GM12878 (cell line): ENCODE measurements at regions not wholly inside any gene's neighbourhood (a gene's known extent, or its start where the extent isn't known, plus 50 kb on each side); places are given as distances from the start of the nearest gene placed in this dataset.

ENCODE experiments used
- ATAC-seq: fragments of 200-7000 bp; cut with Tn5 transposase; 3 replicates; pipeline ENCODE4 v1.9.1; 2020; ENCODE audit warnings: mild to moderate bottlenecking, moderate library complexity
- BruUV-seq: library from RNA; stranded (reverse); fragments of 400-500 nt; replicated peaks from 2 replicates; lab custom pipeline; 2021; lab: Mats Ljungman, UMichigan
- CTCF ChIA-PET: fragments of 300-600 bp; sonication (Branson Sonifier 250); formaldehyde crosslinking; extraction: SDS; loops from one replicate; lab custom pipeline; 2021; ENCODE audit warnings: inconsistent platforms; lab: Yijun Ruan, JAX
- POLR2A ChIA-PET: fragments of 350-600 bp; formaldehyde crosslinking; extraction: SDS; loops from one replicate; lab custom pipeline; 2021; ENCODE audit warnings: inconsistent platforms; lab: Charles Lee
- RAD21 ChIA-PET: fragments of 300-600 bp; sonication (Branson Sonifier 250); formaldehyde crosslinking; loops from one replicate; lab custom pipeline; 2023; ENCODE audit warnings: antibody characterized with exemption; ENCODE audit not compliant: unreplicated experiment; lab: Charles Lee
- SMC1A ChIA-PET: fragments of 300-600 bp; sonication (Branson Sonifier 250); formaldehyde crosslinking; loops from one replicate; lab custom pipeline; 2023; ENCODE audit not compliant: unreplicated experiment, uncharacterized antibody; lab: Charles Lee
- DNase-seq: peaks from one replicate; pipeline ENCODE4 v3.0.0-alpha.2; 2011; ENCODE audit warnings: low read depth, low spot score
- FAIRE-seq: peaks from 3 replicates; lab custom pipeline; 2011; peaks lifted over from hg19 to GRCh38; lab: Jason Lieb, UNC
- H2AFZ ChIP-seq: 2 replicates; pipeline ENCODE4 v1.6.0; 2011; ENCODE audit warnings: low read depth, low read length, control low read depth; ENCODE audit not compliant: control insufficient read depth
- H3K27ac ChIP-seq: 2 replicates; pipeline ENCODE4 v1.5.1; 2011; ENCODE audit warnings: control low read depth; ENCODE audit not compliant: control insufficient read depth, insufficient read depth
- H3K27me3 ChIP-seq, 2 experiments: replicated peaks in 1 of 2; 2 replicates each; pipeline versions ENCODE4 v1.6.0 to v1.6.1; 2011; ENCODE audit warnings: low read length in 1 of 2; ENCODE audit not compliant: control insufficient read depth in 2 of 2, insufficient read depth in 2 of 2
- H3K36me3 ChIP-seq, 2 experiments: 2 replicates each; pipeline ENCODE4 v1.5.1; 2011; ENCODE audit warnings: low read length in 1 of 2; ENCODE audit not compliant: control insufficient read depth in 2 of 2, insufficient read depth in 2 of 2
- H3K4me1 ChIP-seq: 2 replicates; pipeline ENCODE4 v1.6.1; 2011; ENCODE audit warnings: mild to moderate bottlenecking, low read length, moderate library complexity, mixed read lengths; ENCODE audit not compliant: control insufficient read depth, insufficient read depth
- H3K4me2 ChIP-seq: 2 replicates; pipeline ENCODE4 v1.6.0; 2011; ENCODE audit warnings: control low read depth; ENCODE audit not compliant: control insufficient read depth, insufficient read depth
- H3K4me3 ChIP-seq: fragments of 200-600 bp; sonication (generic); 2 replicates; pipeline ENCODE4 v1.5.1; 2016
- H3K79me2 ChIP-seq: 2 replicates; pipeline ENCODE4 v1.6.0; 2011; ENCODE audit warnings: low read length; ENCODE audit not compliant: control insufficient read depth, insufficient read depth
- H3K9ac ChIP-seq: 2 replicates; pipeline ENCODE4 v1.8.0; 2011; ENCODE audit warnings: low read length, control low read depth, mixed read lengths; ENCODE audit not compliant: control insufficient read depth, insufficient read depth
- H3K9me3 ChIP-seq: replicated peaks from 3 replicates; pipeline ENCODE4 v1.5.1; 2011; ENCODE audit warnings: mild to moderate bottlenecking, low read length; ENCODE audit not compliant: control insufficient read depth, insufficient read depth
- H4K20me1 ChIP-seq: 2 replicates; pipeline ENCODE4 v1.6.0; 2011; ENCODE audit not compliant: control insufficient read depth, insufficient read depth
- CBX5 ChIP-seq: sonication (generic); IDR thresholded peaks from 2 replicates; pipeline ENCODE4 v1.6.1; 2016; ENCODE audit warnings: low read depth, moderate library complexity, mild to moderate bottlenecking, inconsistent platforms
- CEBPZ ChIP-seq: fragments of 150-350 bp; IDR thresholded peaks from 2 replicates; pipeline ENCODE4 v1.6.1; 2016; ENCODE audit warnings: low read depth, low read length
- FOXK2 ChIP-seq: fragments of 450-650 bp; IDR thresholded peaks from 2 replicates; pipeline ENCODE4 v1.6.1; 2017; ENCODE audit warnings: mild to moderate bottlenecking, moderate library complexity
- KAT2A ChIP-seq: conservative IDR thresholded peaks from 2 replicates; pipeline ENCODE4 v1.6.1; 2011; ENCODE audit warnings: low read depth, low read length; ENCODE audit not compliant: control insufficient read depth
- MEF2A ChIP-seq: IDR thresholded peaks from 2 replicates; pipeline ENCODE4 v1.6.1; 2011; ENCODE audit warnings: low read depth, mild to moderate bottlenecking, low read length, moderate library complexity; ENCODE audit not compliant: insufficient read depth
- NBN ChIP-seq: fragments of 450-650 bp; IDR thresholded peaks from 2 replicates; pipeline ENCODE4 v1.6.1; 2016
- NFIC ChIP-seq: IDR thresholded peaks from 2 replicates; pipeline ENCODE4 v1.6.1; 2012; ENCODE audit warnings: low read depth, mild to moderate bottlenecking, inconsistent platforms, low read length, moderate library complexity
- NRF1 ChIP-seq: conservative IDR thresholded peaks from 2 replicates; pipeline ENCODE4 v1.6.1; 2011; ENCODE audit warnings: mild to moderate bottlenecking, low read depth, low read length, improper control_type of control experiment
- SREBF1 ChIP-seq: IDR thresholded peaks from 2 replicates; pipeline ENCODE4 v1.6.1; 2012; ENCODE audit warnings: mild to moderate bottlenecking, low read length
- TCF3 ChIP-seq: IDR thresholded peaks from 2 replicates; pipeline ENCODE4 v1.6.1; 2012; ENCODE audit warnings: low read depth, mild to moderate bottlenecking, low read length, borderline replicate concordance; ENCODE audit not compliant: insufficient read depth
- WGBS: methylation state at CpG from one replicate; pipeline ENCODE4 v1.1.6; 2016; ENCODE audit warnings: low lambda C conversion rate; ENCODE audit not compliant: insufficient replicate concordance, insufficient coverage; ENCODE audit errors: missing lambda C conversion rate; 5-methylcytosine and 5-hydroxymethylcytosine counted together
- in situ Hi-C: fragments of 300-500 bp; cut with MboI; formaldehyde crosslinking; loops from 9 replicates; pipeline ENCODE4 v1.14.3; 2018; ENCODE audit warnings: mixed read lengths
- intact Hi-C: fragments of 100-400 bp; cut with micrococcal nuclease; formaldehyde crosslinking; loops from one replicate; pipeline ENCODE4 v1.14.2; 2022; ENCODE audit not compliant: unreplicated experiment
- TF ChIP-seq, protein P1 (sequence below), 3 experiments: IDR thresholded peaks in 2 of 3; conservative IDR thresholded peaks in 1 of 3; 2 replicates each; pipeline ENCODE4 v1.5.1; 2011; ENCODE audit warnings: low read depth in 3 of 3, low read length in 3 of 3, mild to moderate bottlenecking in 3 of 3, control low read depth in 2 of 3, moderate library complexity in 2 of 3, inconsistent platforms in 1 of 3, mixed read lengths in 1 of 3; ENCODE audit not compliant: control insufficient read depth in 2 of 3, insufficient read depth in 1 of 3; ENCODE audit errors: extremely low read depth in 1 of 3
- TF ChIP-seq, protein P2 (sequence below): IDR thresholded peaks from 2 replicates; pipeline ENCODE4 v1.6.1; 2011; ENCODE audit warnings: borderline replicate concordance, low read depth, mild to moderate bottlenecking, moderate library complexity, mixed read lengths, low read length; ENCODE audit not compliant: insufficient read depth; ENCODE audit errors: extremely low read length
- TF ChIP-seq, protein P3 (sequence below): fragments of 450-650 bp; IDR thresholded peaks from 2 replicates; pipeline ENCODE4 v1.6.1; 2018; ENCODE audit warnings: mild to moderate bottlenecking, low read depth, moderate library complexity; ENCODE audit not compliant: partially characterized antibody

- H4K20me1 ChIP-seq: no peaks in the 10 kb centered on the region
- H3K36me3 ChIP-seq: no peaks in the 10 kb centered on the region
- no peak overlapping the region for H3K27ac ChIP-seq
- ATAC-seq (no peak), FAIRE-seq (no peak)
- 22% methylated on average over 5 of the region's 5 CpGs for WGBS
- intact Hi-C loops (no loop called here), in situ Hi-C loops (no loop called here)
- no peaks in the 10 kb centered on the region for H3K27me3 ChIP-seq
- no peak overlapping the region for H3K9ac ChIP-seq
- TF ChIP-seq TCF3 (no peak), CBX5 (no peak), CEBPZ (no peak), MEF2A (no peak), NRF1 (no peak), NFIC (no peak), NBN (no peak), SREBF1 (no peak), KAT2A (no peak), FOXK2 (no peak)
- TF ChIP-seq, protein P1, sequence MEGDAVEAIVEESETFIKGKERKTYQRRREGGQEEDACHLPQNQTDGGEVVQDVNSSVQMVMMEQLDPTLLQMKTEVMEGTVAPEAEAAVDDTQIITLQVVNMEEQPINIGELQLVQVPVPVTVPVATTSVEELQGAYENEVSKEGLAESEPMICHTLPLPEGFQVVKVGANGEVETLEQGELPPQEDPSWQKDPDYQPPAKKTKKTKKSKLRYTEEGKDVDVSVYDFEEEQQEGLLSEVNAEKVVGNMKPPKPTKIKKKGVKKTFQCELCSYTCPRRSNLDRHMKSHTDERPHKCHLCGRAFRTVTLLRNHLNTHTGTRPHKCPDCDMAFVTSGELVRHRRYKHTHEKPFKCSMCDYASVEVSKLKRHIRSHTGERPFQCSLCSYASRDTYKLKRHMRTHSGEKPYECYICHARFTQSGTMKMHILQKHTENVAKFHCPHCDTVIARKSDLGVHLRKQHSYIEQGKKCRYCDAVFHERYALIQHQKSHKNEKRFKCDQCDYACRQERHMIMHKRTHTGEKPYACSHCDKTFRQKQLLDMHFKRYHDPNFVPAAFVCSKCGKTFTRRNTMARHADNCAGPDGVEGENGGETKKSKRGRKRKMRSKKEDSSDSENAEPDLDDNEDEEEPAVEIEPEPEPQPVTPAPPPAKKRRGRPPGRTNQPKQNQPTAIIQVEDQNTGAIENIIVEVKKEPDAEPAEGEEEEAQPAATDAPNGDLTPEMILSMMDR (IDR thresholded peaks at IDR 0.05 in 2 of 3, conservative IDR thresholded peaks at IDR 0.05 in 1 of 3; ENCODE audit: control insufficient read depth in 2 of 3, extremely low read depth in 1 of 3, insufficient read depth in 1 of 3, low read depth in 3 of 3, low read length in 3 of 3): no peak
- TF ChIP-seq, protein P2, sequence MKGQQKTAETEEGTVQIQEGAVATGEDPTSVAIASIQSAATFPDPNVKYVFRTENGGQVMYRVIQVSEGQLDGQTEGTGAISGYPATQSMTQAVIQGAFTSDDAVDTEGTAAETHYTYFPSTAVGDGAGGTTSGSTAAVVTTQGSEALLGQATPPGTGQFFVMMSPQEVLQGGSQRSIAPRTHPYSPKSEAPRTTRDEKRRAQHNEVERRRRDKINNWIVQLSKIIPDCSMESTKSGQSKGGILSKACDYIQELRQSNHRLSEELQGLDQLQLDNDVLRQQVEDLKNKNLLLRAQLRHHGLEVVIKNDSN: no peak
- TF ChIP-seq, protein P3, sequence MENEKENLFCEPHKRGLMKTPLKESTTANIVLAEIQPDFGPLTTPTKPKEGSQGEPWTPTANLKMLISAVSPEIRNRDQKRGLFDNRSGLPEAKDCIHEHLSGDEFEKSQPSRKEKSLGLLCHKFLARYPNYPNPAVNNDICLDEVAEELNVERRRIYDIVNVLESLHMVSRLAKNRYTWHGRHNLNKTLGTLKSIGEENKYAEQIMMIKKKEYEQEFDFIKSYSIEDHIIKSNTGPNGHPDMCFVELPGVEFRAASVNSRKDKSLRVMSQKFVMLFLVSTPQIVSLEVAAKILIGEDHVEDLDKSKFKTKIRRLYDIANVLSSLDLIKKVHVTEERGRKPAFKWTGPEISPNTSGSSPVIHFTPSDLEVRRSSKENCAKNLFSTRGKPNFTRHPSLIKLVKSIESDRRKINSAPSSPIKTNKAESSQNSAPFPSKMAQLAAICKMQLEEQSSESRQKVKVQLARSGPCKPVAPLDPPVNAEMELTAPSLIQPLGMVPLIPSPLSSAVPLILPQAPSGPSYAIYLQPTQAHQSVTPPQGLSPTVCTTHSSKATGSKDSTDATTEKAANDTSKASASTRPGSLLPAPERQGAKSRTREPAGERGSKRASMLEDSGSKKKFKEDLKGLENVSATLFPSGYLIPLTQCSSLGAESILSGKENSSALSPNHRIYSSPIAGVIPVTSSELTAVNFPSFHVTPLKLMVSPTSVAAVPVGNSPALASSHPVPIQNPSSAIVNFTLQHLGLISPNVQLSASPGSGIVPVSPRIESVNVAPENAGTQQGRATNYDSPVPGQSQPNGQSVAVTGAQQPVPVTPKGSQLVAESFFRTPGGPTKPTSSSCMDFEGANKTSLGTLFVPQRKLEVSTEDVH: no peak
- TF ChIP-seq, all 136 proteins: peak for 0
- Histone ChIP-seq H3K4me3 (no peak overlapping the region), H3K4me2 (no peak overlapping the region), H2AFZ (no peak overlapping the region), H3K4me1 (no peaks in the 10 kb centered on the region), H3K9me3 (no peaks in the 10 kb centered on the region), H3K79me2 (no peaks in the 10 kb centered on the region)
- RAD21 ChIA-PET: no interaction called here
- SMC1A ChIA-PET: no interaction called here
- BruUV-seq: no TSS peak
- CTCF ChIA-PET: no interaction called here
- POLR2A ChIA-PET: no interaction called here
- DNase-seq: no peak
Measured at GRCh38 chr13:34294483-34295129, 476.7 kb downstream of the RFC3 start.
